Lower lobe of right lung (tissue), 2 donors: ENCODE measurements at regions not wholly inside any gene's neighbourhood (a gene's known extent, or its start where the extent isn't known, plus 50 kb on each side); places are given as distances from the start of the nearest gene placed in this dataset.

Experiments used
- ATAC-seq, 2 donors: fragments of 200-7000 bp; cut with Tn5 transposase; one replicate each; pipeline ENCODE4 v1.9.1; 2020 to 2022; ENCODE audit warnings: mild to moderate bottlenecking in 2 of 2, moderate library complexity in 2 of 2
- DNase-seq: peaks from one replicate; pipeline ENCODE4 v3.0.0-alpha.2; 2020
- H3K27ac ChIP-seq: fragments of 200-600 bp; one replicate; pipeline ENCODE4 v1.8.0; 2022
- H3K27me3 ChIP-seq: fragments of 200-600 bp; one replicate; pipeline ENCODE4 v1.8.0; 2022; ENCODE audit warnings: low read depth
- H3K36me3 ChIP-seq: fragments of 200-600 bp; one replicate; pipeline ENCODE4 v1.8.0; 2022; ENCODE audit warnings: mild to moderate bottlenecking
- H3K4me1 ChIP-seq: fragments of 200-600 bp; one replicate; pipeline ENCODE4 v1.8.0; 2022
- H3K4me3 ChIP-seq: fragments of 200-600 bp; one replicate; pipeline ENCODE4 v1.8.0; 2022; ENCODE audit warnings: mild to moderate bottlenecking
- H3K9me3 ChIP-seq: fragments of 200-600 bp; one replicate; pipeline ENCODE4 v1.8.0; 2022
- CTCF ChIP-seq: fragments of 200-600 bp; IDR thresholded peaks from one replicate; pipeline ENCODE4 v1.8.0; 2022; ENCODE audit warnings: antibody characterized with exemption, mild to moderate bottlenecking
- intact Hi-C: fragments of 100-400 bp; cut with DNase I; formaldehyde crosslinking; loops from one replicate; pipeline ENCODE4 v1.11.0; 2022
- donor health status: DM: no; HTN: yes; CAD: no; lungs with severe emphysema.

DNA sequence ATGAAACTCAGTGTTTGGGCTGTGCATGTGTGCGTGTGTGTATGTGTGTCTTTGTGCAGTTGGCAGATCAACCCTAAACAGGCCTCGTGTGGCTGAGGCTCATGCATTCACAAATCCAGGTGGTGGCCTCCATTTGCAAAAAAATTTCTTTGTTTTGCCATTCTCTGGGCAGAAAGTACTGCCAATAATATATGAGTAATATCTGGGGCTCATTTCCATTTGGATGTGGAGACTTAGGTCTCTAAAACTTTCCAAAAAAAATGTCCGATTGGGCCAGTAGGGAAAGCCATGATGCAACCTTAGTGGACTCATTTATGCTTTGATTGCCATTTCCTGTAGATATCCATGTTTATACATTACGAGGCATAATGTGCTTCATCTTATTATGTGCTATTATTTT lies 77.9 kb upstream of the RPS23 start:
- H3K4me3 ChIP-seq, result no peak overlapping the region
- intact Hi-C loops, result no loop called here
- peaks cover 46% of the 10 kb centered on the region for H3K4me1 ChIP-seq
- no peak for ATAC-seq
- H3K27ac ChIP-seq, result no peak overlapping the region
- H3K36me3 ChIP-seq, result no peaks in the 10 kb centered on the region
- no peak for TF ChIP-seq CTCF
- H3K9me3 ChIP-seq, result no peaks in the 10 kb centered on the region
- DNase-seq, result no peak
- H3K27me3 ChIP-seq, result no peaks in the 10 kb centered on the region

- no peak for ATAC-seq
- H3K27ac ChIP-seq, result no peak overlapping the region
- TF ChIP-seq CTCF, result no peak
- no peaks in the 10 kb centered on the region for H3K9me3 ChIP-seq
- intact Hi-C loops, result no loop called here
- no peaks in the 10 kb centered on the region for H3K36me3 ChIP-seq
- DNase-seq, result no peak
- no peak overlapping the region for H3K4me3 ChIP-seq
- no peaks in the 10 kb centered on the region for H3K27me3 ChIP-seq
- H3K4me1 ChIP-seq, result peaks cover 46% of the 10 kb centered on the region
Measured at GRCh38 chr5:82355496-82355895, 77.3 kb upstream of the RPS23 start.

GRCh38 chr5:82355053-82355452 lies 76.9 kb upstream of the RPS23 start:
- no peaks in the 10 kb centered on the region for H3K36me3 ChIP-seq
- H3K4me1 ChIP-seq, result peaks cover 46% of the 10 kb centered on the region
- H3K27me3 ChIP-seq, result no peaks in the 10 kb centered on the region
- TF ChIP-seq CTCF, result no peak
- no peak overlapping the region for H3K27ac ChIP-seq
- H3K4me3 ChIP-seq, result no peak overlapping the region
- no peaks in the 10 kb centered on the region for H3K9me3 ChIP-seq
- intact Hi-C loops, result no loop called here
- ATAC-seq (no peak), DNase-seq (no peak)

DNA sequence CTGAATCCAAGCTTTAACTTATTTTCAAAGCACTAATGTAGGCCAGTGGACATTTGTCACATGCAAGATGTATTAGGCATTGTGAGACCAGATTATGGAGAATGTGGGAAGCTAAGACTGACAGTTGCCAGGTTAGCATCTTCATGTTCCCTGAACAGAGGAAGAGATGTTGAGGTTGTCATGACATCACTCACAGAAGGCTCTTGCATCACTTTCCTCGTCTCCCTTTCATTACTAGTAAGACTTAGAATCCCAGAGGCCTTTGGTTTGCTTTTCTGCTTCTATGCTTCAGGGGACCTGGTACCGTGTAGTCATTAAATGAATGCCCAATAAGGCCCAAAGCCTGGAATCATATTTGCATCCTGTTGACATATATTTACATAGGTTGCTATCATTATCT lies 76.4 kb upstream of the RPS23 start:
- Histone ChIP-seq H3K36me3 (no peaks in the 10 kb centered on the region), H3K27me3 (no peaks in the 10 kb centered on the region), H3K27ac (no peak overlapping the region), H3K9me3 (no peaks in the 10 kb centered on the region), H3K4me3 (no peak overlapping the region), H3K4me1 (peaks cover 46% of the 10 kb centered on the region)
- ATAC-seq (no peak), DNase-seq (no peak)
- TF ChIP-seq CTCF, result no peak
- intact Hi-C loops, result no loop called here

GRCh38 chr5:82353522-82353921 lies 75.4 kb upstream of the RPS23 start:
- no peak for DNase-seq
- TF ChIP-seq CTCF, result no peak
- no peak for ATAC-seq
- Histone ChIP-seq H3K36me3 (no peaks in the 10 kb centered on the region), H3K9me3 (no peaks in the 10 kb centered on the region), H3K27me3 (no peaks in the 10 kb centered on the region), H3K4me3 (no peak overlapping the region), H3K4me1 (peaks cover 51% of the 10 kb centered on the region), H3K27ac (no peak overlapping the region)
- intact Hi-C loops, result no loop called here
